ENCODE measurements at regions not wholly inside any gene's neighbourhood (a gene's known extent, or its start where the extent isn't known, plus 50 kb on each side); places are given as distances from the start of the nearest gene placed in this dataset.

DNA sequence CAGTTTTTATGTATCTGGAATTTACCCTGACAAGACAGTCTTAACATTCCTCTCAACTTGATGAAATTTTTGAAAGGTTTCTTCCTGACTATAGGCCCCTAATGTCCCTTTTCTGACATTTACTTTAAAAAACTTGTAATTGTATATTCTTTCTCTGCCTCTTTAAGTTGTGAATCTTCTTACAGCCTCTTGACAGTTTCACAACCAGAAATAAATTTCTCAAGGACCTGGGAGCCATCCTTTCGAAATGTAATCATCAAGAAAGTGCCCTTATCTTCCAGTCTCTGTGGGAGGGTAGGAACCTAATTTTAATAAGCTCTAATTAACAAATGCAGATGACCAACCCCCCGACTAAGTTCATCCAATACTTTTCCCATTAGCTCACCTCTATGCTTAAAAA is 403.6 kb upstream of the GJE1 start:
- TF ChIP-seq POLR2A (IDR thresholded peaks at IDR 0.05) (no peak), POLR2AphosphoS5 (IDR thresholded peaks at IDR 0.05) (no peak)
- TF ChIP-seq, protein P1, sequence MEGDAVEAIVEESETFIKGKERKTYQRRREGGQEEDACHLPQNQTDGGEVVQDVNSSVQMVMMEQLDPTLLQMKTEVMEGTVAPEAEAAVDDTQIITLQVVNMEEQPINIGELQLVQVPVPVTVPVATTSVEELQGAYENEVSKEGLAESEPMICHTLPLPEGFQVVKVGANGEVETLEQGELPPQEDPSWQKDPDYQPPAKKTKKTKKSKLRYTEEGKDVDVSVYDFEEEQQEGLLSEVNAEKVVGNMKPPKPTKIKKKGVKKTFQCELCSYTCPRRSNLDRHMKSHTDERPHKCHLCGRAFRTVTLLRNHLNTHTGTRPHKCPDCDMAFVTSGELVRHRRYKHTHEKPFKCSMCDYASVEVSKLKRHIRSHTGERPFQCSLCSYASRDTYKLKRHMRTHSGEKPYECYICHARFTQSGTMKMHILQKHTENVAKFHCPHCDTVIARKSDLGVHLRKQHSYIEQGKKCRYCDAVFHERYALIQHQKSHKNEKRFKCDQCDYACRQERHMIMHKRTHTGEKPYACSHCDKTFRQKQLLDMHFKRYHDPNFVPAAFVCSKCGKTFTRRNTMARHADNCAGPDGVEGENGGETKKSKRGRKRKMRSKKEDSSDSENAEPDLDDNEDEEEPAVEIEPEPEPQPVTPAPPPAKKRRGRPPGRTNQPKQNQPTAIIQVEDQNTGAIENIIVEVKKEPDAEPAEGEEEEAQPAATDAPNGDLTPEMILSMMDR (IDR thresholded peaks at IDR 0.05), result no peak
